Sigmoid colon (tissue), 4 donors: ENCODE measurements at regions not wholly inside any gene's neighbourhood (a gene's known extent, or its start where the extent isn't known, plus 50 kb on each side); places are given as distances from the start of the nearest gene placed in this dataset.

ENCODE experiments used
- CTCF ChIP-seq, 4 experiments: fragments of 450-650 bp in 3 of 4; fragments of 200-600 bp in 1 of 4; IDR thresholded peaks; one replicate each; pipeline ENCODE4 v1.5.1; 2016 to 2019; ENCODE audit warnings: antibody characterized with exemption in 4 of 4, mild to moderate bottlenecking in 3 of 4, moderate library complexity in 2 of 4
- EP300 ChIP-seq, 4 donors: sonication (generic); formaldehyde crosslinking; IDR thresholded peaks; one replicate each; pipeline ENCODE4 v1.6.1; 2017; ENCODE audit warnings: antibody characterized with exemption in 4 of 4
- POLR2AphosphoS5 ChIP-seq, 4 donors: sonication (generic); formaldehyde crosslinking; IDR thresholded peaks; one replicate each; pipeline ENCODE4 v1.6.1; 2017; ENCODE audit warnings: antibody characterized with exemption in 4 of 4

- TF ChIP-seq CTCF (IDR thresholded peaks at IDR 0.05) (no peak), EP300 (IDR thresholded peaks at IDR 0.05) (no peak), POLR2AphosphoS5 (IDR thresholded peaks at IDR 0.05) (no peak)
These were observed 206.6 kb upstream of the BMPER start for GRCh38 chr7:33698692-33699128.
